ENCODE measurements at regions not wholly inside any gene's neighbourhood (a gene's known extent, or its start where the extent isn't known, plus 50 kb on each side); places are given as distances from the start of the nearest gene placed in this dataset.

DNA sequence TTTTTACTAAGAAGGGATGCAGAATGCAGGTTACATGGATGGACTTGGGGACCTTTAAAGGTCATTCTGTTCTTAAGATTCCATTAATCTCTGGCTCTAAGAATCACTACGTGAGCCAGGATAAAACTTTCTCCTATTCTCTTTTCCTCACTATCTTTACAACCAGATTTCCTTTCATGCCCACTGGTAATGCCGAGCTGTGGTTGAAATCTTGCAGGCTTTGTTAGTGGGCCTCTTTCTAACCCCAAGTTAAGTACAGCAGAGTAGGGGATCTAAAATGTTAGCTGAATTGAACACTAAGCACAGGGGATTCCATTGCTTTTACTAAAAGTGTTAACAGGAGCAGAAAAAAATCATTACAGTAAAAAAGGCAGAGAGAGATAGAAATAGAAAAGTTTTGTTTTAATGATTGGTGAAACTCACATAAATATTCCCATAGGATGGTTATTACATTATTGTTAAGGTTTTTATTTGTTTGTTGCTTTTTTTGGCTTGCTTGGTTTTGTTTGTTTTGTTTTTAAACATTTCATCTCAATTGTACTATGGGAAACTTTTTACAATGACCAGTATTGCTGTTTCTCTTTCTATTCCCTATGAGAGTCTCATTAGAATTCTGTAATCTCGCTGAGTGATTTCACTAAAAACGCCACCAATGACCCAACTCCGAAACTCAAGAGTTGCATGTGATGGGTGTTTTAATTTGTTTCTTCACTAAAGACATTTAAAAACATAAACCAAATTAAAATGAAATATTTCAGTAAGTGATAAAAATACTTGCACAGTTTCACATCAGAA, 54.1 kb upstream of the HTATIP2 start:
- H3K27ac ChIP-seq (ENCODE audit: low read length), result no peak overlapping the region
- CTCF ChIA-PET, result no interaction called here
- POLR2A ChIA-PET (ENCODE audit: unreplicated experiment), result no interaction called here

DNA sequence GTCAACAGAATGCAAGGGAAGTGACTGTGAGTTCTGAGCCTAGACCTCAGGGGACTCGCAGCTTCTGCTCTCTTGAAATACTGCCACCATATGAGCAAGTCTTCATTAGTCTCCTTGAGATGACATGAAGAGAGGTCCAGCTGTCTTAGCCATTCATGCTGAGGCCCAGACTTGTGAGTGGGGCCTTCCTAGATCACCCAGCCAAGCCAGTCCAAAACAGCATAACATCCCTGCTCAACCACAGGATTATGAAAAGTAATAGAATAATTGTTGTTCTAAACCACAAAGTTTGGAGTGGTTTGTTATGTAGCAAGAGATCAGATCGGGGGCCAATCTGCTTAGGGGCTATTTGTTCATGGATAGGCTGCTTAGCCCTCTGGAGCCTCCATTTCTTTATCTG, 54.9 kb upstream of the HTATIP2 start:
- BruUV-seq (replicated peaks), result no TSS peak
- ATAC-seq (no peak), DNase-seq (no peak)
- ChIA-PET POLR2A (ENCODE audit: unreplicated experiment) (interaction anchor here (0.5 kb wide), 1 partner anchor 35 kb away, joined by 8 read pairs; no protein-coding TSS in a partner anchor), CTCF (no interaction called here)
- Histone ChIP-seq H4K20me1 (ENCODE audit: low read length) (no peaks in the 10 kb centered on the region), H3K36me3 (ENCODE audit: low read depth, low read length) (no peaks in the 10 kb centered on the region), H3K4me2 (ENCODE audit: low read length) (no peak overlapping the region), H3K4me1 (ENCODE audit: insufficient read depth, low read length) (no peaks in the 10 kb centered on the region), H3K27ac (ENCODE audit: low read length) (no peak overlapping the region), H3K27me3 (ENCODE audit: low read length) (peaks cover 93% of the 10 kb centered on the region), H3K9me2 (replicated peaks; ENCODE audit: low read length) (no peaks in the 10 kb centered on the region), H3K79me2 (ENCODE audit: low read length) (no peaks in the 10 kb centered on the region), H3K9me3 (ENCODE audit: low read length) (no peaks in the 10 kb centered on the region), H2AFZ (ENCODE audit: low read length) (no peak overlapping the region), H3K4me3 (ENCODE audit: low read length) (no peak overlapping the region), H3F3A (ENCODE audit: low read length, unreplicated experiment) (no peaks in the 10 kb centered on the region), H3K9ac (ENCODE audit: low read length) (no peak overlapping the region)
- intact Hi-C loops (cut with micrococcal nuclease), result no loop called here
- TF ChIP-seq EZH2 (IDR thresholded peaks at IDR 0.05; ENCODE audit: low read length, unreplicated experiment) (no peak), EZH2phosphoT487 (IDR thresholded peaks at IDR 0.05; ENCODE audit: borderline replicate concordance, low read length) (no peak)
- TF ChIP-seq, protein P1, sequence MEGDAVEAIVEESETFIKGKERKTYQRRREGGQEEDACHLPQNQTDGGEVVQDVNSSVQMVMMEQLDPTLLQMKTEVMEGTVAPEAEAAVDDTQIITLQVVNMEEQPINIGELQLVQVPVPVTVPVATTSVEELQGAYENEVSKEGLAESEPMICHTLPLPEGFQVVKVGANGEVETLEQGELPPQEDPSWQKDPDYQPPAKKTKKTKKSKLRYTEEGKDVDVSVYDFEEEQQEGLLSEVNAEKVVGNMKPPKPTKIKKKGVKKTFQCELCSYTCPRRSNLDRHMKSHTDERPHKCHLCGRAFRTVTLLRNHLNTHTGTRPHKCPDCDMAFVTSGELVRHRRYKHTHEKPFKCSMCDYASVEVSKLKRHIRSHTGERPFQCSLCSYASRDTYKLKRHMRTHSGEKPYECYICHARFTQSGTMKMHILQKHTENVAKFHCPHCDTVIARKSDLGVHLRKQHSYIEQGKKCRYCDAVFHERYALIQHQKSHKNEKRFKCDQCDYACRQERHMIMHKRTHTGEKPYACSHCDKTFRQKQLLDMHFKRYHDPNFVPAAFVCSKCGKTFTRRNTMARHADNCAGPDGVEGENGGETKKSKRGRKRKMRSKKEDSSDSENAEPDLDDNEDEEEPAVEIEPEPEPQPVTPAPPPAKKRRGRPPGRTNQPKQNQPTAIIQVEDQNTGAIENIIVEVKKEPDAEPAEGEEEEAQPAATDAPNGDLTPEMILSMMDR (conservative IDR thresholded peaks at IDR 0.05; ENCODE audit: low read depth, low read length), result no peak

More for the DNA sequence above, 54.1 kb upstream of the HTATIP2 start:
- no peaks in the 10 kb centered on the region for H3K9me3 ChIP-seq (ENCODE audit: low read length)
- no peak for TF ChIP-seq EZH2phosphoT487 (IDR thresholded peaks at IDR 0.05; ENCODE audit: borderline replicate concordance, low read length)
- TF ChIP-seq, protein P1 (conservative IDR thresholded peaks at IDR 0.05; ENCODE audit: low read depth, low read length), result no peak
- TF ChIP-seq EZH2 (IDR thresholded peaks at IDR 0.05; ENCODE audit: low read length, unreplicated experiment), result no peak
- no peak overlapping the region for H3K4me2 ChIP-seq (ENCODE audit: low read length)
- no peaks in the 10 kb centered on the region for H3K4me1 ChIP-seq (ENCODE audit: insufficient read depth, low read length)
- H4K20me1 ChIP-seq (ENCODE audit: low read length), result no peaks in the 10 kb centered on the region
- H3K79me2 ChIP-seq (ENCODE audit: low read length), result no peaks in the 10 kb centered on the region
- H3K27me3 ChIP-seq (ENCODE audit: low read length), result peaks cover 89% of the 10 kb centered on the region
- intact Hi-C loops (cut with micrococcal nuclease), result no loop called here
- no peak overlapping the region for H3K9ac ChIP-seq (ENCODE audit: low read length)
- no peaks in the 10 kb centered on the region for H3K36me3 ChIP-seq (ENCODE audit: low read depth, low read length)
- no peaks in the 10 kb centered on the region for H3F3A ChIP-seq (ENCODE audit: low read length, unreplicated experiment)
- no peaks in the 10 kb centered on the region for H3K9me2 ChIP-seq (replicated peaks; ENCODE audit: low read length)
- ATAC-seq, result no peak
- H2AFZ ChIP-seq (ENCODE audit: low read length), result no peak overlapping the region
- no peak for DNase-seq
- BruUV-seq (replicated peaks), result no TSS peak
- no peak overlapping the region for H3K4me3 ChIP-seq (ENCODE audit: low read length)

DNA sequence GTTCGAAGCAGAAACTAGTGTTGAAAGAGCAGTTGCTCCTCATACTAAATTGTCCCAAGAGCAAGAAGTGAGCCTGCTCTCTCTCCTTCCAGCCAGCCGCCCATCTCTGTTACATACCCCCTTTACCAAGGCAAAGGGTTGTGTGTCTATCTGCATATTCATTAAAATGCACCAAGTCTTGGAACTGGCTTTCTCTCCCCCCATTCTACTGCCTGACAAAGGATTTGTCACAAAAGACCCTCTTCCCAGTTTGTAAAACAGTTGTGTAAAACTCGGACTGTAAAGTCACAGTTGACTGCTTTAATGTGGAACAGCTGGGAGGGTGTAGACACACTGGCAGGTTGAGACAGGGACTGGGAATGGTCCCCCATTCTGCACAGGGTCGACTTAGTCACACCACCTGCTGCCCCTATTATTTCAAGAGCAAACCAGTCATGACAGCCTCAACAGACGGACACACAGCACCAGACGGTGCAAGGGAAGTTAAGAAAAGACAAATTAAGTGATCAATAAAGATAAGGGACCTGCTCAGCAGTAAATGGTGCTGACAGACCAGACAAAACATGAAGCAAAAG, 60.0 kb upstream of the HTATIP2 start:
- Histone ChIP-seq H3K27ac (ENCODE audit: low read length) (no peak overlapping the region), H3K4me3 (ENCODE audit: low read length) (no peak overlapping the region), H3K9ac (ENCODE audit: low read length) (no peak overlapping the region), H3K36me3 (ENCODE audit: low read depth, low read length) (no peaks in the 10 kb centered on the region), H3F3A (ENCODE audit: low read length, unreplicated experiment) (no peaks in the 10 kb centered on the region), H3K4me2 (ENCODE audit: low read length) (no peak overlapping the region), H3K9me2 (replicated peaks; ENCODE audit: low read length) (no peaks in the 10 kb centered on the region), H3K4me1 (ENCODE audit: insufficient read depth, low read length) (no peaks in the 10 kb centered on the region), H4K20me1 (ENCODE audit: low read length) (no peaks in the 10 kb centered on the region), H2AFZ (ENCODE audit: low read length) (no peak overlapping the region), H3K27me3 (ENCODE audit: low read length) (peaks cover 71% of the 10 kb centered on the region), H3K79me2 (ENCODE audit: low read length) (no peaks in the 10 kb centered on the region), H3K9me3 (ENCODE audit: low read length) (no peaks in the 10 kb centered on the region)
- intact Hi-C loops (cut with micrococcal nuclease), result no loop called here
- TF ChIP-seq EZH2phosphoT487 (IDR thresholded peaks at IDR 0.05; ENCODE audit: borderline replicate concordance, low read length), result no peak
- TF ChIP-seq, protein P1 (conservative IDR thresholded peaks at IDR 0.05; ENCODE audit: low read depth, low read length), result no peak
- TF ChIP-seq EZH2 (IDR thresholded peaks at IDR 0.05; ENCODE audit: low read length, unreplicated experiment), result no peak
- no TSS peak for BruUV-seq (replicated peaks)
- ATAC-seq (no peak), DNase-seq (no peak)
- ChIA-PET CTCF (no interaction called here), POLR2A (ENCODE audit: unreplicated experiment) (no interaction called here)
